Colon (tissue), 2 donors: ENCODE measurements at regions not wholly inside any gene's neighbourhood (a gene's known extent, or its start where the extent isn't known, plus 50 kb on each side); places are given as distances from the start of the nearest gene placed in this dataset.

Experiments used
- FAIRE-seq: peaks from 2 replicates; lab custom pipeline; 2012; peaks lifted over from hg19 to GRCh38; lab: Jason Lieb, UNC
- donor health status: control.
- donor health status: control.

GRCh38 chr13:40480012-40480914, 186.2 kb downstream of the FOXO1 start:
- FAIRE-seq: no peak

DNA sequence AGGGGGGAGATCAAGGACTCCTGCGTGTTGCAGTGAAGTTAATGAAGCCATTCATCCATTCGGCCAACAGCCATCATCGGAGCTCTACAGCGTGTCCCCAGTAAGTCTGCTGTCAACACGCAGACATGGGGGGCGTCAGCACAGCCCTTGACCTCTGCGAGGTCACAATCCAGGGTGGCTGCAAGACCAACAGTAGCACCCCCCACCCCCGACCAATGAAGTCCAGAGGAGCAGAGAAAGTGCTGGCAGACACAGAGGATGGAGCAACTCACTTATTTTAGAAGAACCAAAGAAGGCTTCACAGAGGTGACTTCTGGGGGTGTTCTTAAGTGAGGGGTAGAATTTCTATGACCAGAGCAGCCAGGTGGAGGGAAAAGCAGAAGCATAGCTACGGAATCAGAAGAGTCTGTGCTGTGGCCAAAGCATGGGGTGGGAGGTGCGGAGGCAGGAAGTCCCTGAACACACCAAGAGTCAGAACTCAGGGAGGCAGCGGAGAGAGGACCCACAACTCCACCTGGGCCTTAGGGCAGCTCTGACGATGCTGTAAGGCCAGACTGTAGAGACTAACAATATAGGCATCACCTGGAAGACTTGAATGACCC, 185.4 kb downstream of the FOXO1 start:
- no peak for FAIRE-seq

DNA sequence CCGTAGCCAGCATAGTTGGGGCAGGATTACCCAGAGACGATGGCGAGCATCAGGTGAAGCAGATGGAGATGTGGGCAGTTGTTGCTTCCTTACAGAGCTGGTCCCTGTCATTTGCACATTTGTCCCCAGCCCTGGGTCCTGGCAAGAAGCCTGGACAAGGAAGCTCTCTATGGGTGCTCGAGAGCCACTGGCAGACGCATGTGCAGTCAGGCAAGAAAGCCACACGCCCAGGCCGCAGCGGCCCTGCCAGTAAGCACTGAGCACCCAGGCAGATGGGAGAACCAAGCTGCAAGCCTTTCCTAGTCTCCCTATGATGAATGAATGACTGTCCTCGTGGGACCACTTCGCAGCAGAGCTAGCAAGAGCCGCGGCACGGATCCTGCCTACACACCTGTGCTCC, 182.8 kb downstream of the FOXO1 start:
- no peak for FAIRE-seq

DNA sequence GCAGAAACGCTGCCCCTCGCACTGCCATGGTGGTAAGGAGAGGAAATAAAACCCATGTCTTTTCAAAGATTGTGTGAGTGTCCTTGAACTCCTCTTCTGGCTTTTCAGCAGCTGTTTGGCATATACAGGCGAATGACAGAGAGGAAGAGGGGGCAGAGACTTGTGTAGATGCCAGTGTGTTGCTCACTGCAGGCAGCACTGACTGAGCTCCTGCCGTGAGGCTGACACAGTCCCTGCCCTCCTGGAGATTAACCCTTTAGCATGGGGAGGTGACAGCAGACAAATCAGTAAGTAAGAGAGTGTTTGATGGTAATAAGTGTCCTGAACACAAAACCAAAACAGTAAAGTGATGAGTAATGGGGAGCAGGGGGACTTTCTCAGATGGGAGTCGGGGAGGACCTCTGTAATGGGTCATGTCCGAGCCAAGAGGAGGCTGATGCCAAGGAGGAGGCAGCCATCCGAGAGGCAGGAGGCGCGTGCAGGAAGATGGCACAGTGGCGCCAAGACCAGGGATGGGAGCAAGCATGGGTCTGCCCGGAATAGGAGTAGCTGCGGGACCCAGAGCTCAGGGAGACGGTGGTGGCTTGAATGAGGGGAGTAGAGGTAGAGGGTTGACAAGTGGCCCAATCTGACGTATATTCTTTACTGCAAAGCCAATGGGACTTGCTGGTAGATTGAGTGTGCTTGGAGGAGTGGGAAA, 182.2 kb downstream of the FOXO1 start:
- no peak for FAIRE-seq

- FAIRE-seq: no peak
Measured at GRCh38 chr13:40484974-40485373, 181.5 kb downstream of the FOXO1 start.

DNA sequence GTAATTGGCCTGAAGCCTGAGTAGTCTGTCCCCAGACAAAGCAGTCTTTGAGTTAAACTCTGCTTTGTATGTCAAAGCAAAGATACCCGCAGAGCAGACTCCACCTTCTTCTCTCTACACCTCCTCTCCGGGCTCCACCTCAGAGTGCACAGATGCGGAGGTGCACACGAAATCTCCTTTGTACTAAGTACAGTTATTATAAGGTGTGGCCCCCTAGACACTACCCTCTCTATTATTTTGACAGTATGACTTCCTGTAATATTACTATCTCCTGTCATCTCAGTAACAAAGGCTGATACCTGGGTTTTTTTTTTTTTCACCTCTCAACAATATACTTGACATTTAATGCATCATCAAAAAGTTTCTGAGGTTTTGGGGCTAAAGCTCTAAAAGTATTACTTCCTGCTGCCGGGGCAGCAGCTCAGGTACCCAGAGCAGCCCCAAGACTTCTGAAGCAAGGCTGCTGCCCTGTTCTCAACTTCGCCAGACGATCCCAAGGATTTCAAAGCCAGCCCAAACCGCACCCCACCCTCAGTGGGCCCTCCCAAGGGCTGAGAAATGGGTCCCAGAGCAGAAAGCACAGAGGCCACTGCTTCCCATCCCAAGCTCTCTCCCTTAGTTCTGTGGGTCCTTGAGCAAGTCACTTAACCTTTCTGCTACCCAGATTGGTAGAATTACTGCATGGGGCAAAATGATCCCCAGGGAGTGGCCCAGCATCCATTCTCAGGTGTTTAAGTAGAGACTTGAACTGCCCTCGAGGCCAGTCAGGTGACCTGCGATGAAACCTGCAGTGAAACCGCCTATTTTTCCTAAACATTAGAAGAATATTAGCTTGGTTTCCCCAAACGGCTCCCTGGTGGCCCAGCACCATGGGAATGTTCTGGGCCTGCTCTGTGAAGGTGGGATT, 180.6 kb downstream of the FOXO1 start:
- FAIRE-seq: no peak

GRCh38 chr13:40486518-40487163, 179.8 kb downstream of the FOXO1 start:
- no peak for FAIRE-seq

DNA sequence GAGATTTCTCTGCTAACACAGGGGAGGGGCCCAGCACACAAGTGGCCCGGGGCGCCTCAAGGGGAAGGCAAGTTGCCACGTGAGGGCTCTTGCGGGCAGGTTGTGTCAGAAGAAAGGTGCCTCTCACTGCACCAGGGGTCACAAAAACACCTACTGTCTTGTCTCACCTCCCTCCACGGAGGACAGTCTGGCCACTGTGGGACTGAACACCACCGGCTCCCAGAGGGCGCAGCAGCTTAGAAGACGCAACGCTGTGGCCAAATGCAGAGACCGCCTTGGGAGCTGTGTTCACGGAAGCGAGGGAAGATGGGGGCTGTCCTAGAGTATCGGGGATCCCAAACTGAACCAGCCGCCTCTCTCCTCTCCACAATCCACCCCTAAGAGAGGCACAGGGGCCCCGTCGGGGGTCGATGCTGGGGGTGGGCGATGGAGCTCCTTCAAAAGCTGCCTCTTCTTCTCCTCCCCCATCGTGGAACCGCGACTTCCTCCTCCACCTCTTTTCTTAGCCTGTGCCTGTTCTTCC, 177.5 kb downstream of the FOXO1 start:
- FAIRE-seq: no peak

GRCh38 chr13:40490086-40490758, 176.2 kb downstream of the FOXO1 start:
- no peak for FAIRE-seq

DNA sequence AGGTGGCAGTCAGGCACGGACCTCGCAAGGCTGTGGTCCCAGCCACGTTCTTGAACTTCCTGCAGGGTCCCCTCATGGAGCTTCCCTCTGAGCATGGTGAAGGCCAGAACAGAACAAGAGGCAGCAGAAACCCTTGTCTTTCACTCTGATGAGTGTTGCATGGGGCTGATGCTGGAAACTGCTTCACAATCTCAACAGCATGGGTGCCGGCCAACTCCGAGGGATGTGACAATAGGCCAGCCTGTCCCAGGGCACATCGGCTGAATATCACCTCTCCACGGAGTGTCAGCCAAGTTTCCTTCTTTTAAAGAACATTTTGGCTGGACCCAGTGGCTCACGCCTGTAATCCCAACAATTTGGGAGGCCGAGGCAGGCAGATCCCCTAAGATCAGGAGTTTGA, 173.9 kb downstream of the FOXO1 start:
- no peak for FAIRE-seq

DNA sequence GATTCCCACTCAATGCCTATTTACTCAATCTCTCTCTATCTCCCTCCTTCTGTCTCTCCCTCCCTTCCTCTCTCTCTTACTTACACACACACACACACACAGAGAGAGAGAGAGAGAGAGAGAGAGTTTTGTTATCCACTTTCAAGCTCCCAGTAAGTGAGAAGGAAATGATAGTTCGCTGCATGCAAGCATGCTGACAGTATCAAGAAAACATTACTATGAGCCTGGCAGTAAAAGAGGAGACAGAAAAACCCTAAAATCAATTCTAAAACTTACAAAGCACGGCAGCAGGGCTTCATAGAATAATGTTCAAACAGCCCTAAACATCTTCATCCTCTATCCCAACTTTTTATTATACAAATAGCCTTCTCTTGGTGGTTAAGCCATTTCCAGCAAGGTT, 171.9 kb downstream of the FOXO1 start:
- FAIRE-seq: no peak

DNA sequence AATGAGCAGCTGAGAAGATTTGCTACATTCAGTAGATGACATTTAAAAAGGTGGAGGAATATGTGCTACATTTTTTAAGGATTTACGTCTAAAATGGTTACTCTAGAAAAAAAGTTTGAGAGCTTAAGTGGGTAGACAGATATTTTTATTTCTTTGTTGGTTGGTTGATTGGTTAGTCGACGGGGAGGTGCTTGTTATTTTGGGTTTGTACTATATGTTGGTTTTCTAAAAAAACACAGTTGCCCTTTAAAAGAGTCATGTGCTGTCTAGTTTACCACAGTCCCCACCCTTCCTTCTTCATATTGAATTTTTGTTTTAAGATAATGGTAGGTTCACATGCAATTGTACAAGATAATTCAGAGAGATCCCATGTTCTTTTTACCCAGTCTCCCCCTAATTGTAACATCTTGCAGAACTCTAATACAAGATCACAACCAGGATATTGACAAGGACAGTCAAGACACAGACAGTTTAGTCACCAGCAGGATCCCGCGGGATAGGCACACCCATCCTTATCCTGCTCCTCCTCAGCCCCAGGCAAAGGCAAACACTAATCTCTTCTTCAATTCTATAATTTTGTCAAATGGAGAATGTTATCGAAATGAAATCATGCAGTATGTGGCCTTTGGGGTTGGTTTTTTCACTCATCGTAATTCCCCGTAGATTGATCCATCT, 171.4 kb downstream of the FOXO1 start:
- FAIRE-seq: no peak

DNA sequence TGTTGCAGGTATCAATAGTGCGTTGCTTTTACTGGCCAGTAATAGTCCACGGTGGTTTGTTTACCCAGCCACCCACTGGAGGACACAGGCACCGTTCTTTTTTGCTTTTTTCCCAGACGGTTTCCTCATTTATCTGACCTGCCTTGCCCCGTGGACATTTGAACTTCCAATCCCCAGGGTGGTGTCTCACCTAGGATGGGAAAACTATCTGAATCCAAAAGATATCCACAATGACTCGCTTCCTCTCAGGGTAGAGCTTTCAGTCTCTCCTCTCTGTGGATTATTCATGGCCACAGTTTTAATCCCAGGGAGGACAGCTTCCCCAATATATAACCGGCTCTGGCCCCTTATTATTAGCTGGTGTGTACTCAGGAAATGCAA, 170.8 kb downstream of the FOXO1 start:
- no peak for FAIRE-seq

GRCh38 chr13:40496035-40496810, 170.2 kb downstream of the FOXO1 start:
- no peak for FAIRE-seq

GRCh38 chr13:40498461-40498860, 168.0 kb downstream of the FOXO1 start:
- no peak for FAIRE-seq

GRCh38 chr13:40502236-40502635, 164.2 kb downstream of the FOXO1 start:
- no peak for FAIRE-seq

GRCh38 chr13:40503011-40503410, 163.4 kb downstream of the FOXO1 start:
- FAIRE-seq: no peak

DNA sequence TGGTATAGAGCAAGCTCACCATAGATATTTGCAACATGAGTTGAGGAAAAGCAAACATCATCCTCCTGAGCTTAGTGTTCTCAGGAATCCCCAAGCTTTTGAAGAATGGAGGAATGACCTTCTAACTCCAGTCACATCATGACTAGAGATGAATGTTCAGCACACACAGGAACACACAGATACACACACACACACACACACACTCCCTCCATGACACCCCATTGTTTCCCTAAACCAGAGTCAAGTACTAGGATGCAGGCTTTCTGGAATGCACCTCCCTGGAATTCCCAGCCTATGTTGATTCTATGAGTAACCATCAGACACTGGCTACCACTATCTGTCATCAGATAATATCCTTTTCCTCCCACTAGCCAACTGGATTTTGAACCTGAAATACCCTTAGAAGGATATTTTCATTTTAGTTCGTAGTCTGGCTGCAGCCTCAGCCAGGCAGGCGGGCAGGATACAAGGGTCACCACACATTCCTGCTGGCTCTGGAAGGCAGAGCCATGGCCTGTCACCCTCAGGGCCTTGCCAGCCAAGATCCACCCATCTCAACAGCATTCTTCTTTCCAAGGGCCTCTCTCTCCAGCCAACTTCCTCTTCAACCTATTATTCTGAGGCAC, 162.4 kb downstream of the FOXO1 start:
- no peak for FAIRE-seq

- no peak for FAIRE-seq
Measured at GRCh38 chr13:40504641-40505040, 161.8 kb downstream of the FOXO1 start.
